HG03097 (cell line): ENCODE measurements at regions not wholly inside any gene's neighbourhood (a gene's known extent, or its start where the extent isn't known, plus 50 kb on each side); places are given as distances from the start of the nearest gene placed in this dataset.

ENCODE experiments used
- ATAC-seq: cut with Tn5 transposase; IDR thresholded peaks from one replicate; pipeline ENCODE4 v1.9.1; 2021; ENCODE audit not compliant: unreplicated experiment, low FRiP score

DNA sequence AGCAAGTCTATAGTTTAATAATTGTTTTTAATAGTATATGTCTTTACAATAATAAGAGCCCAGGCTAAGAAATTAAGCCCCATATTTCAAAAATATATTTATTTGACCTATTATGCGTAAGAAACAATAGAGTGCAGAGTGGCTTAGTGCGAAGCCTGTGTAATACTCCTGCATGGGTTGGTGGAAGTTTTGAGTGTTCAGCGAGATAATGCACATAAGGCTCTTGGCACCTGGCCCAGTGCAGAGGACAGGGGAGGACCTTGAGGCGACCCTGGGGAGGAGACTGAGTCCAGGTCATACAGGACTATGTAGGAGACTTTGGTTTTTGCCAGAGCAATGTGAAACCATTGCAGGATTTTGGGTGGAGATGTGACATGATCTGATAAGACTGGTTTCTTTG, 132.4 kb upstream of the ST6GAL2 start:
- no peak for ATAC-seq

DNA sequence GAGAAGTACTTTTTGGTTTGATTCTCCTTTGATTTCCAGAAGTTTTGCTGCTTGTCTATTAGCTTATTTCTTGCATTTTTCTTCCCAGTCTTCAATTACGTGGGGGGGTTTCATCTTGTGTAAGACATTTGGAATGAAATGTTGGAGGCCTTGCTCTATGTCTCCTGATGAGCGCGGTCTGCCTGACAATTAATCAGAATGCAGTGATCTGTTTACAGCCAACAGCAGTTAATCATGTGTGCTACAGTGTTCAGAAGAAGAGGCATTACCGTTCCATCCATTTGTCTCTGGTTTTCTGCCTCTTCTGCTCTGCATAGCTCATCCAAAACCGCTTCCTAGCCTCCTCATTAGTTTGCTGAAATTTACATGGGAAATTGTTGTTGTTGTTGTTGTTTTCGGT, 134.4 kb upstream of the ST6GAL2 start:
- no peak for ATAC-seq

DNA sequence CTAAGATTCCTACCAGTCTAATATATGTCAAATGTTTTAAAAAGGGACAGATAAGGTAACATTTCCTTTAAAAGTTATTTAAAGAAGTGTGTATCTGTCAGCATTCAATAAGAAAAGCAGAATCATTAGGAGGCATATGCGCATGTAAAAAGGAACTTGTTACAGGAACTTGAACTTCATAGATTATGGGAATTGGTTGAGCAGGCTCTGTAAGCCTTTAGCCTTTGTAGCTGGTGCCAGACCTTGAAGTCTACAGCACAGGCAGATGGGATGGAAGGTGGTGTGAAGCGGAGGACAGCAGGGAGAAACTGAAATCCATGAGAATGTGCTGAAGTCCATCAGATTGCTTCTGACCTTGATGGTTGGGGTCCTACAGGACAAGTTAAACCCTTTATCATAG, 138.3 kb upstream of the ST6GAL2 start:
- ATAC-seq = no peak

DNA sequence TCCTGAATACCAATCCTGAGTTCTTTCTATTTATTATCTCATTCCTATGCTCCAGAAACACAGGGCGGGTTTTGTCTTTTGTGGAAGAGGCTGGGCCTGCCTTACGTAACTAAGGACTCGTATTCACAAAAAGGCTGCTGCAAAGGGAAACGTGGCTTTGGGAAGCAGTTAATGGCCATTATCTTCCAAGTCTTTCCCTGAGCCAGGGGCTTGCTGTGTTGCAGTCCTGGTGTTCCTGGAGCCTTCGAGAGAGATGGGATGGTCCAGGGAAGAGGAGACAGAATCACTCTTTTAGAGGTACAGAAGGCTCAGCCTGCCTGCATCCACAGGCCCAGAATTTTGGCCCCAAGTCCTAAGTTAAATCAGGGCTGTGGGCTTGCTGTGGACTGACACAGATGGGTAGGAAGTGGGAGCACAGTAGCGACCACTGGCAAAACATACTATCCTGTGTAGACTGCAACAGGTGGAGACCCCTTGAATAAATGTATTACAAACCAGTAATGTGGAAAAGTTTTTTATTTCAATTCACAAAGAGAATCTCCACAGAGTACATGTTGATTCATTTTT, 139.4 kb upstream of the ST6GAL2 start:
- ATAC-seq = no peak

DNA sequence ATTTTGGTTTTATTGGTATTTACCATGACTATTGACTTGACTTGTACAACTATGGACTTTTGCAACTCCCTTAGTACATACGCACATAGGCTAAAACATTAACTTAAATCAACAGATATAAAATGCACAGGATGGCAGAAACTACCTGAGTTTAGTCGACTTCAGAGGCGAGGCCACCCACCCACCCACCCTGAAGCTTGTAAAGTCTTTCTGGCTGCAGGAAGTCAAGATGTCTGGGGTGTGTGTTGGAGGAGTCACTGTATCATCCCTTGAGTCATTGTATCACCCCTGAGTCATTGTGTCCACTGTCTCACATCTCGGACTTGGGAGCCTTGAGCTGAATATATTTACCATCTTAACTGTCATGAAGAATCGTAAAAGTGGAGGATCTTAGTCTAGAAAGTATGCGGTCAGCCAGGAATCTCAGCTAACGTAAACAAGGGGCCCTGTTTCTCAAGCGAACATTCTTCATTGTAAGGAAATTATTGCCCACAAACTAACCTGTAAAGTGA, 140.0 kb upstream of the ST6GAL2 start:
- ATAC-seq = no peak

DNA sequence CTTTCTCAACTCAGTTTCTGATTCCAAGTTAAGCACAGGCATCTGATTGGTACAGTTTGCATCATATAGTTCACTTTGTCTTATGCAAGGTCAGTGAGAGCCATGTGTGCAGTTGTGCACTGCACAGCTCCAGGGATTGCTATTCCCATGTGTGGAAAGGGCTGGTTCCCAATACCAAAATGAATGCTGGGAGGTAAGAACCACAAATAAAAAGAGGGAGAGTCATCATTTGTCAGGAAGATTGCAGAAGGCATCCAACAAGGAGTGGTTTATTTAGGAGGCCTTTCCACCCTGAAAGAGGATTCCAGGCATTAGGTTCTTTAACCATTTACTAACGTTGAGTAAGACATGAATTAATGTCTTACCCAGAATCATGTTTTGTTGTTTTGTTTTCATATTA, 141.2 kb upstream of the ST6GAL2 start:
- no peak for ATAC-seq

DNA sequence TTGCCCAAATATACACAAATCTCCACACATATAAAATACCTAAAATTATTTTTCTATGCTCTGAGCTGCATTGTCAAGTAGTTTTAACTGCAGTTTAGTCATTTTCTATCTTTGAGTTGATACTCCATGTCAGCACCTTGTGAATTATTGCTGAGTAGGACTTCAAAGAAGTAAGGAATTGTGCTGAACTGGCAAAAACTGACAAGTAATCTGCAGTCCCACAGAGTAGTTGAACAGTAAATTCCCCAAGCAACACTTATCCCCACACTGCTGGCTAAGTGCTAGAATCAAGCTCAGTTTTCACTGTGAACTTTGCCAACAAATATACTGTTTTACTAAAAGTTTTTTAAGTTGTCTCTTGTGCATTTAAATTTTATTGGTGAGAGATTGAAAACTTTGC, 141.8 kb upstream of the ST6GAL2 start:
- no peak for ATAC-seq

DNA sequence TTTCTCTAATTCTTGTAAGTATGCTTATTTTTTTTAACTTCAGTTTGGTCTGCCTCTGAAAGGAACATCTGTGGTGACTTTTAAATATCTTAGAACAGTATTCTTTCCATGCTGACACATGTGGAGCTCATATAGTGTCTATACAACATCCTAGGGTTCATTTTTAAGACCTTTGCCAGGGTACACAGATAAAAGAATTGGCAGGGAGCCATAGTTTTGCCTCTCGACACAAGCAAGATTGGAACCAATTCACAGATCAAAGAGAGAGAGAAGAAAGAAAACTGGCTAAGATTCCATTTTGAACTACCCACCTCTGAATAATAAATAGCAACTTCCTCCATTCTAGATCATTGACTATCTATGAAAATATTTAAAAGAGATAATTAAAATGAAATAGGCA, 142.7 kb upstream of the ST6GAL2 start:
- ATAC-seq = no peak

DNA sequence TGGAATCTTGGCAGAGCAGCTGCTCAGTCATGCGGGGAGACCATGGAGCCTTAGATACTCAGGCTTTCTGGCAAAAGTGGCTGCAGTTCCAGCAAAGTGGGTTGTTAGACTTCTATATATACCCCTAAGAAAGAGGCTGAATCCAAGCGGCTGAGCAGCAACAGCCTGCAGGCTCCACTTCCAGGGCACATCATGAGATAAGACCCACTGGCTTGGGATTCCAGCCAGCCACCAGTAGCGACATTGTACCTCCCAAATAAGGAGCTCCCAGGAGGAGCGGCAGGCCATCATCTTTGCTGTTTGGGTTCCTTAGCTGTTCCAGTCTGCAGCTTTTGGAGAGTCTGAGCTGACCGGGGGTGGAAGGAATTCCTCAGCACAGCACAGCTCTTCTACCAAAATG, 150.3 kb upstream of the ST6GAL2 start:
- no peak for ATAC-seq

DNA sequence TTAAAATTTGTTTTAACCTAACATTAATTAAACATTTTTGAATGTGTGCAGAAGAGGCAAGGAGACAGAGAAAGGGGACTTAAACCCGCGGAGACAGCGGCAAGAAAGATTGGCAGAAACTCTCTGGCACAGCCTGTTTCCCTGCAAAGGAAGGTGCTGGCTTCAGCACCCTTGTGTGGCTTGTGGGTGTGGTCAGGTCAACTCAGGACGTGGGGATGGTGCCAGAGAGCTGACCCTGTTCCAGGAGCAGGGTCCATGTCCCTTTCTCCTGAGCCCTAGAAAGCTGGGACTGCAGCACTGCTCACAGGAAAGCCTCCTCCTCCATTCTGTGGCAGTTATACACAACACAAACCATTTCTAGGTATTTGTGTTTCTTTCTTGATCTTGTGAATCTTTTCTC, 176.2 kb upstream of the ST6GAL2 start:
- ATAC-seq = no peak

DNA sequence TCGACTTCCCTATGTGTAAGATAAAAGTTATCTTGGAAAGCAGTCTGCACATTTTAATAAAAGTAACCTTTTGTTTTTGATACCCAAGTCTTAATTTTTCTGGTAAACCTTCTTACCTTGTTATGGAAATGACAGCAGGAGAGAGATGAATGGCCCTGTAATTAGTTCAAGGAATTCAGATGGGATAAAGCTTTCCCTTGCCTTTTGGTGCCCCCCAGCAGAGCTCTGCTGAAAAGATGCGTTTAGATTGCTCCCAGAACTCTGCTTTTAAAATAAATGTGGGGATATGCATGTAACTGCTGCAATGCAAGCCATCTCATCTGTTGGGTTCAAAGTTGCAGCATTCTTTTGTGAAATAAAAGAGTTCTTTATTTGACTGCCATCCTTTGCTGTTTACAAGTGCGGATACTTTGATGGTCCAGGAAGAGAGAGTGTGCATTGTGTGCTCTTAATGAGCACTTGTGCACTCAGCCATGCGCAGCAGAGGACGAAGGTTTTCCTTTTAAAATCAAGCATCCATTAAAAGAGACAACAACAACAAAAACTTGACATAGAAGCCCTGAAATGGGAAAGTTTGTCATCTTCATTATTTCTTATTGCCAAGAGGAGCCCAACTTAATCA, 176.7 kb upstream of the ST6GAL2 start:
- ATAC-seq = no peak

DNA sequence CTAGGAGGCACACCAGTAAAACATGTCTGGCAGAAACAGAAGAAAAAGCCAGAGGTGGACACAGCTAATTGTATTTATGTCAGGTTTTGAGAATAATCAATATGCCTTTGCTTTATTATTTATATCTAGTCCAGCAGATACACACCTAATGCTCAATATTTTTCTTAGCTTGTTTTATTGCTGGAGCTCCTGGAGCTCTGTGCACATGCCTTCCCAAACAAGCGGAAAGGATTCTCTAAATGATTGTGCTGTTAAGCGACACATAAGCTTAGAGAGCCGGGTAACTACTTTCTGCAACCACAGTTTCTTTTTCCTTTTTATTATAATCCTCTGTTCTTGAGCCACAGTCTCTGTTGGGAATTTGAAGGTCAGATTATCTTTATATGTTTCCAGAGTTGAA, 177.3 kb upstream of the ST6GAL2 start:
- ATAC-seq = no peak

DNA sequence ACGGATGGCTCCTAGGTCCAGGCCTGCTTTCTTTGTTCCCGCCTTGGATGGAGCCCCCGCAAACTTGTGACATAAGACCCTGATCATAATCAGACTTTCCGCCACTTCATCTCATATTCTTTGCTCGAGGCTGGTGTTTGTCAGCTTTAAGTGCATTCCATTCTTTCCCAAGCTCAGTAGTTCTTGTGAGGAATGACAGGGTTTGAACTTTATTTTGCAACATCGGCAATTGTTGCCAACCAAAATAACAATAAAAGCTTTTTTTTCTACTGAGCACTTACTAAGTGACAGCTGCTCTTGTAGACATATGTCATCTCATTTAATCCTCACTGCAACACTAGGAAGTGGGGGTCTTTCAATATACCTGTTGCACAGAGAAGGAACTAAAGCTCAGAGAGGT, 178.8 kb upstream of the ST6GAL2 start:
- ATAC-seq = no peak

DNA sequence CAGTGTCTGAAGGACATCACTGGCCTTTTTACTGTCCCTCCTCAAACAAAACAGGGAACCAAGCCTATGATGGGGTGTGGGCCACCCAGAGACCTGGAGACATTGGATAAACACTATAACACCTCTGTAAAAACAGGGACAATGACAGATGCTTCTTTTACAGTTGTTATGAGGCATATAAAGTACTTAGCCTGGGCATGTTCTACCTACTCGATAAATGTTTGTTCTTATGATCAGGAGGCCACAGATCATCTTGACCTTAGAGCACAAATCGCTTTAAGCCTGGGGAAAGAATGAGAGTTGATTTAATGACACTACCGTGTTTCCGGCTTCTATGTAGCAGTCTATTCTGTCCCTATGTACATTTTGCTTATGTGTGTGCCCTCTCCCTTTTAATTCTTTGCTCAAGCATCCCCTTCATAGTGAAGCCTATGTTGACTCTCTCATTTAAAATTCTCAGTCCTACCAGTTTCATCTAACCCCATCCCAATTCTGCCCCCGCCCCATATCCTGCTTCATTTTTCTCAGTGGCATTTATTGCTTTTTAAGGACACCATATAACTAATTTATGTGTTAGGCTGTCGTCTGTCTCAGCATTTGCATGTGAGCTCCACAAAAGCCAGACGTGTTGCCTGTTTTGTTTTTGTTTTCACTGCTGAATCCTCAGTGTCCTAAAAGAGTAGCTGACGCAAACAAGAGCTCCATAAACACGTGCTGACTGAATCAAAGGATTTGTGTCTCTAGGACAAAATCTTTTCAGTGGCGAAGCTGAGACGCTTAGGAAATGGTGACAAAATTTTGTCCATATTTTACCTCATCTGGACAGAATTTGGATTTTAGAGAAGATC, 182.3 kb upstream of the ST6GAL2 start:
- no peak for ATAC-seq

DNA sequence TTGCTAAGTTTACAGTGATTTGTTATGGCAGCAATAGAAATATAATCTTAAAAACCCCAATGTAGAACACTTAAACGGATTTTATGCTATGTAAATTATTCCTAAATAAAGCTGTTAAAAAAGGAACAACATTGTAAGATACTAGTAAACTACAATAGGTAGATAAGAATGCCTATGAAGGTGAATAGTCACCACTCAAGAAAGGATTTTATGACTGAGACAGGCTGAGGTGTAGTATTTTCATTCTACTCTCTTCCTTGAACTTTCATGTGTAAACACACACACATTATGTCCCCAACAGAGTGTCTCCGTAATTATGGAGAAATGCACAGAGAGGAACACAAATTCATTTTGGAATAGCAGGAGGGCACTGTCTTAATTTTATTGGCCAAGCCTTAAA, 183.9 kb upstream of the ST6GAL2 start:
- no peak for ATAC-seq

DNA sequence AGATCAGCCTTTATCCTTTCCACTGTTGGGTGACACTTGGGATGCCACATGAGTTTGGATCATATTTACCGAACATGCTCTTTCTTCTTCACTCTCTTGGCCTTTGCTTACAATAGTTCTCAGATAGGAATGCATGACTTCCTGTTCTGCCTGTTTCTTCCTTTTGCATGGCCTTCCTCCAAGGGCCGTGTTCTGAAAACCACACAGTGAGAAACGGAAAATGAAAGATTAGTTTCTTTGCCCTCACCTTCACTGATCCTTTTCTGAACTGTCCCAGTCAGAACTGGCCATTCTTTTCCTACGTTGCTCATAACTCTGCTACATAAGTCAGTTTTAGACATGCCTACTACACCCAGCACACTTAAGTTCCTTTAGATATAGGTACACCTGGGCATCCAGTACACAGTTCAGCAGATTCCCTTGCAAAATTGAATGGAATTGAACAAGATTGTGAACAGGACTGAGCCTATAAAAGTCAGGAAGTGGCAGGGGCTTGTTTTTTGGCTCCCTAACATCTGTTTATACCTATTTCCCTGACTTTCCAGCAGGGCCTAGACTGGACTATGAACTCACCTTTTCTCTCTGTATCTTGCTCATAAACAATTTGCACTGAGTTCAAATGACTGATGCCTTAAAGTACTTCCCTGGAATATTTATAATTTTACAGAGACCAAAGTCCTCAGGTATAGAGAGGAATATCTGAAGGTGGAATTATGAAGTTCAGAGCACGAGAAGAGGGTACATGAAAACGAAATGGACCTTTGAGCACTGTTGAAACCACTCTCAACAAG, 186.4 kb upstream of the ST6GAL2 start:
- no peak for ATAC-seq

DNA sequence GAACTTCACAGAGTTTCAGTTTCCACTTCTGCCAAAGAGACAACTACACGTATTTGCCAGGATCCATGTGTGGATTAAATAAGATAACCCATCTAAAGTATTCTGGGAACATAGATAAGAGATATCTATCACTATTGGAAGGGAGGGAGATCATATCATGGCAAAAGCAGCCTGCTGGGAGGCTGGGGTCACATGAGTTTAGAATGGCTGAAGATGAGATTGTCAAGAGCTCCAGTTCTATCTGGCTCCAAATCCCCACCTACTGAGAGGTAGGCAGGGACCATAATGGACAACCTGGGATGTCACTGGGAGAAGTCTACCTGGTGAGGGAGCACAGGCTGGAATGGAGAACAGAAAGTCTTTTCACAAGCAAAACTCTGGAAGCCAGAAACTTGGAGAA, 192.6 kb upstream of the ST6GAL2 start:
- no peak for ATAC-seq

DNA sequence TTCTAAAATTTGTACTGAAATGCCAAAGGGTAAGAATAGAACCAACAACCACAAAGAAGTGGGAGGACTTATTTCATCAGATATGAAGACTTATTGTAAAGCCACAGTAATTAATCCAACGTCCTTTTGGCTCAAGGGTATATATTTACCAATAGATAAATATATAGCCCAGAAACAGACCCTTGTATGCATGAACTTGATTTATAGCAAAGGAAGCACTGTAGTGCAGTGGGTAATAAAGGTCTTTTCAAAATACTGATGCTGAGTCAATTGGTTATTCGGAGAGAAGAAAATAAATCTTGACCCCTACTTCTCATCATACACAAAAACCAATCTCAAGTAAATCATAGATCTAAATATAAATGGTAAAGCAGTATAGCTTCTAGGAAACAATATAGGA, 200.5 kb upstream of the ST6GAL2 start:
- no peak for ATAC-seq

DNA sequence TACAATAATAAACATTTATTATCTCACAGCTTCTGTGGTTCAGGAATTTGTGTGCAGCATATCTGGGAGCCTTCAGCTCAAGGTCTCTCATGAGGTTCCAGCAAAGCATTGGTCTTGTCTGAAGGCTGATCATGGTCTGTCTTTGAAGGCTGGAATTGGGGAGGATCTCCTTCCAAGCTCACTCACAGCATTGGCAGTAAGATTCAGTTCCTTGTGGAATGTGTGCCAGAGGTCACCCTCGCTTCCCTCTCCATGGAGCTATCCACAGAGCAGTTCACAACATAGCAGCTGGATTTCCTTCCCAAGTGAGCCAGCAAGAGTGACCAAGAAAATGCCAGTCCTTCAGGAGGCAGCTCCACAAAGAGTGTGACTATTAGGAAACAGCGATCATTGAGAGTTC, 202.2 kb upstream of the ST6GAL2 start:
- ATAC-seq = no peak

DNA sequence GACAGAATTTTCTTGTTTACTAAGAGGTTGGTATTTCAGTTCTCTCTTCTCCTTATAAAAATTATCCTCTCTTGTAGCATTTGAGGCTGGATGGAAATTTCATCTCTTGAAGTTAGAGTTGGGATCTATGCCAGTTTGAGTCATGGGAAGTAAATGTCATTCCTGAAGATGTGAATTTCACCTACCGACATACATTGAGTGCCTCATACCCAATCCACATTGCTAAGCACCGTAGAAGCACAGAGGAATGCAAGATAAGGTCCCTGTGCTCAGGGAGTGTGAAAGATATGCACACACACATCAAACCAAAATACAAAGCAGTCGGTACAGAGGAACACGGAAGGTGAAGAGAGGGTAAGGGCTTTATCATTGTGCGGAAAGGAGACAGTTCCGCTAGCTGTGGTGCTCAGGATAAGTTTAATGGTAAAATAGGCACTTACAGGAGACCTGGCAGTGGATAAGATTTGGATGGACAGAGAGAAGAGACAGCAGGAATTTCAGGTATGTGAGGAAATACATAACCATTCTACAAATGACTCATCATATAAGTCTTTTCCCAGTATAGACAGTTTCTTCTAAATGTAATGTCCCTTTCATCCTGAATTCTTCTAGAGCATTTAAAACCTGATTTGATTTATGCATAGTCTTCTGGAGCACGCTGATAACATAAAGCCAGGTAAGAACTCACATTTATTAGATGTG, 205.3 kb upstream of the ST6GAL2 start:
- ATAC-seq = no peak
